C4-2B (cell line): ENCODE measurements at regions not wholly inside any gene's neighbourhood (a gene's known extent, or its start where the extent isn't known, plus 50 kb on each side); places are given as distances from the start of the nearest gene placed in this dataset.

Experiments used
- H3K27ac ChIP-seq: fragments of 450-650 bp; 2 replicates; pipeline ENCODE4 v1.5.1; 2017
- ZFX ChIP-seq: fragments of 450-650 bp; IDR thresholded peaks from 2 replicates; pipeline ENCODE4 v1.6.1; 2017
- TF ChIP-seq, protein P1 (sequence below): fragments of 450-650 bp; conservative IDR thresholded peaks from 2 replicates; pipeline ENCODE4 v1.5.1; 2017; ENCODE audit warnings: mild to moderate bottlenecking

- no peak overlapping the region for H3K27ac ChIP-seq
- TF ChIP-seq, protein P1, sequence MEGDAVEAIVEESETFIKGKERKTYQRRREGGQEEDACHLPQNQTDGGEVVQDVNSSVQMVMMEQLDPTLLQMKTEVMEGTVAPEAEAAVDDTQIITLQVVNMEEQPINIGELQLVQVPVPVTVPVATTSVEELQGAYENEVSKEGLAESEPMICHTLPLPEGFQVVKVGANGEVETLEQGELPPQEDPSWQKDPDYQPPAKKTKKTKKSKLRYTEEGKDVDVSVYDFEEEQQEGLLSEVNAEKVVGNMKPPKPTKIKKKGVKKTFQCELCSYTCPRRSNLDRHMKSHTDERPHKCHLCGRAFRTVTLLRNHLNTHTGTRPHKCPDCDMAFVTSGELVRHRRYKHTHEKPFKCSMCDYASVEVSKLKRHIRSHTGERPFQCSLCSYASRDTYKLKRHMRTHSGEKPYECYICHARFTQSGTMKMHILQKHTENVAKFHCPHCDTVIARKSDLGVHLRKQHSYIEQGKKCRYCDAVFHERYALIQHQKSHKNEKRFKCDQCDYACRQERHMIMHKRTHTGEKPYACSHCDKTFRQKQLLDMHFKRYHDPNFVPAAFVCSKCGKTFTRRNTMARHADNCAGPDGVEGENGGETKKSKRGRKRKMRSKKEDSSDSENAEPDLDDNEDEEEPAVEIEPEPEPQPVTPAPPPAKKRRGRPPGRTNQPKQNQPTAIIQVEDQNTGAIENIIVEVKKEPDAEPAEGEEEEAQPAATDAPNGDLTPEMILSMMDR, result no peak
- TF ChIP-seq ZFX, result no peak
Observed at GRCh38 chr9:12352045-12352315, 341.2 kb upstream of the TYRP1 start.

GRCh38 chr9:12363439-12363838 lies 329.7 kb upstream of the TYRP1 start:
- TF ChIP-seq ZFX, result no peak
- TF ChIP-seq, protein P1, result no peak
- no peak overlapping the region for H3K27ac ChIP-seq

DNA sequence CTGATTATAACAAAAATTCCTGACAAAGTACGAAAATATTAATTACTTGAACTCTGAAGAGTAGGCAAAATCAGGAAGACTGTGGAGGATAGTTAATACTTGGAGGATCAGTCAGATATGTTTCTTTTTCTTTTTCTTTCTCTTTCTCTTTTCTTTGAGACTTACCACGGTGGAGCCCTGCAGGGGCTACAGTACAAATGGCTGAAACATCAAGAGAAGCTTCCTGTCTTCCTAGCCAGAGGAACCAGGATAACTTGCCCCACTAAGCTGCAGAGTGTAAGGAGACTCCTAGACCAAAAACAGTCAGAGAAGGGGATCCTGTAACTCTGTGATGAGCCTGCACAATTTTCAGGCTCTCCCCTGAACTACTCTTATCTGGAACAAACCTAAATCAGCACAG lies 324.6 kb upstream of the TYRP1 start:
- no peak for TF ChIP-seq ZFX
- TF ChIP-seq, protein P1, result no peak
- H3K27ac ChIP-seq, result no peak overlapping the region

- H3K27ac ChIP-seq, result no peak overlapping the region
- no peak for TF ChIP-seq ZFX
- TF ChIP-seq, protein P1, result no peak
Observed at GRCh38 chr9:12391839-12392509, 301.2 kb upstream of the TYRP1 start.

DNA sequence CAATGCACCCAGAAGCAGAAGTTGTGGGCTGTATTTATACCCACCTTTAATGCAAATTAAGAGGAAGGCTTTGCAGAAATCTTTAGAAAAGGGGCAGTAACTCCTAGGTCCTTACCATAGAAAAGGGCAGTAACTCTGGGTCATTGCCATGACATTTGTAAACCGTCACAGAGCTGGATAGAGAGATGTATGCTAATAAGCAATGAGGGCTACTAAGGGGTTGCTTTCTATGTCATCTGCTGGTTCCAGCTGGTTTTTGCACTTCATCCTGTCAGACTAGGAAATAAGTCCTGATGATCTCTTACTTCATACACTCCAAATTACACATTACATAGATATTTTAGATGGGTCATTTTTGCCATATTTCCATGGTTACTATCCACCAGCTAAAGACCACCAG lies 299.1 kb upstream of the TYRP1 start:
- no peak for TF ChIP-seq ZFX
- TF ChIP-seq, protein P1, result no peak
- no peak overlapping the region for H3K27ac ChIP-seq

GRCh38 chr9:12403721-12404120 lies 289.5 kb upstream of the TYRP1 start:
- TF ChIP-seq ZFX, result no peak
- TF ChIP-seq, protein P1, result no peak
- no peak overlapping the region for H3K27ac ChIP-seq

DNA sequence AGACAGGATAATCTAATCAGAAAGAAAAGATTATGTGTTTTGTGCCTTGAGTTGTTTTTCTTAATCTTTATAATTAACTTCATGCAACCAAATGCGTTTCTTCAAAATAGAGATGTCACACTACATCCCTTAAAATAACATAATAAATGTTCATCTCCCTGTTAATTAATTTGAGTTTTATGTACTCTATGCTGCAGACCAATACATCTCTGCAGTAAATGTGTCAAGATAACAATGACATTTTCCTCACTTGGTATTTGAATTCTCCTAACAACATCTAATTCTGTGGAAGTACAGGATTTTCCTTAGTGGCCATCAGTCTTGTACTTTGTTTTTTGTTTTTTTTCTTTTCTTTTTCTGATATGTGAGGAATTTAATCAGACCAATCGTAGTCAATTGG lies 279.2 kb upstream of the TYRP1 start:
- TF ChIP-seq, protein P1, result no peak
- TF ChIP-seq ZFX, result no peak
- H3K27ac ChIP-seq, result no peak overlapping the region
